Ovary (tissue), 3 donors: ENCODE measurements at regions not wholly inside any gene's neighbourhood (a gene's known extent, or its start where the extent isn't known, plus 50 kb on each side); places are given as distances from the start of the nearest gene placed in this dataset.

Experiments used
- EP300 ChIP-seq: sonication (generic); formaldehyde crosslinking; IDR thresholded peaks from one replicate; pipeline ENCODE4 v1.6.1; 2017; ENCODE audit warnings: antibody characterized with exemption
- POLR2A ChIP-seq: fragments of 450-650 bp; IDR thresholded peaks from one replicate; pipeline ENCODE4 v1.6.1; 2017; ENCODE audit warnings: antibody characterized with exemption, mild to moderate bottlenecking, moderate library complexity
- TF ChIP-seq, protein P1 (sequence below), 3 donors: fragments of 450-650 bp in 2 of 3; fragments of 200-600 bp in 1 of 3; IDR thresholded peaks; one replicate each; pipeline versions ENCODE4 v1.5.1 to v1.8.0; 2016 to 2022; ENCODE audit warnings: antibody characterized with exemption in 3 of 3, mild to moderate bottlenecking in 1 of 3
- donor health status: DM: no; HTN: no; CAD: no.

DNA sequence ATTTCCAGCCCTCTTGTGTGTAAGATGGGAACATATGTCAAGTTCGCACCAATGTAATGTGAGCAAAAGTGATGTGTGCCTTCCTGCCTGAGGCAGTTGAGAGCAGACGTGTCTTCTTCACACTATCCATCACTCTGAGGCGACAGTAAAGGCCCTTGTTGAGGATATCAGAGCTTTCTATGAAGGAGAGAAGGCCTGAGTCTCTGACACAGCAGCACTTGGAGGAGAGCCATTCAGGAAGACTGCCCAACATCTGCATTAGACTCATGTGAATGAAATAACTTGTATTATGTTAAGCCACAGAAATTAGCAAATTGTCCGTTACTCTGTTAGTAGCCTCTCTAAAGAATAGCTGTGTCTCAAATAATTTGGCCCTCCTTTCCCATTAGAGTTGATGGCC lies 108.8 kb upstream of the CCDC54 start:
- TF ChIP-seq, protein P1, sequence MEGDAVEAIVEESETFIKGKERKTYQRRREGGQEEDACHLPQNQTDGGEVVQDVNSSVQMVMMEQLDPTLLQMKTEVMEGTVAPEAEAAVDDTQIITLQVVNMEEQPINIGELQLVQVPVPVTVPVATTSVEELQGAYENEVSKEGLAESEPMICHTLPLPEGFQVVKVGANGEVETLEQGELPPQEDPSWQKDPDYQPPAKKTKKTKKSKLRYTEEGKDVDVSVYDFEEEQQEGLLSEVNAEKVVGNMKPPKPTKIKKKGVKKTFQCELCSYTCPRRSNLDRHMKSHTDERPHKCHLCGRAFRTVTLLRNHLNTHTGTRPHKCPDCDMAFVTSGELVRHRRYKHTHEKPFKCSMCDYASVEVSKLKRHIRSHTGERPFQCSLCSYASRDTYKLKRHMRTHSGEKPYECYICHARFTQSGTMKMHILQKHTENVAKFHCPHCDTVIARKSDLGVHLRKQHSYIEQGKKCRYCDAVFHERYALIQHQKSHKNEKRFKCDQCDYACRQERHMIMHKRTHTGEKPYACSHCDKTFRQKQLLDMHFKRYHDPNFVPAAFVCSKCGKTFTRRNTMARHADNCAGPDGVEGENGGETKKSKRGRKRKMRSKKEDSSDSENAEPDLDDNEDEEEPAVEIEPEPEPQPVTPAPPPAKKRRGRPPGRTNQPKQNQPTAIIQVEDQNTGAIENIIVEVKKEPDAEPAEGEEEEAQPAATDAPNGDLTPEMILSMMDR (IDR thresholded peaks at IDR 0.05) = no peak
- no peak for TF ChIP-seq POLR2A
- no peak for TF ChIP-seq EP300
